Type B pancreatic cell (in vitro differentiated cells): ENCODE measurements at regions not wholly inside any gene's neighbourhood (a gene's known extent, or its start where the extent isn't known, plus 50 kb on each side); places are given as distances from the start of the nearest gene placed in this dataset.

Source experiments
- DNase-seq: peaks from one replicate; pipeline ENCODE4 v3.0.0; 2021; ENCODE audit warnings: mixed read lengths; ENCODE audit not compliant: unreplicated experiment; ENCODE audit errors: extremely low spot score
- H3K27ac Mint-ChIP-seq: 2 replicates; pipeline ENCODE4 v1.8.0; 2021; ENCODE audit warnings: mild to moderate bottlenecking, mixed read lengths
- H3K27me3 Mint-ChIP-seq: 2 replicates; pipeline ENCODE4 v1.8.0; 2021; ENCODE audit warnings: mixed read lengths
- H3K36me3 Mint-ChIP-seq: 2 replicates; pipeline ENCODE4 v1.8.0; 2021; ENCODE audit warnings: mixed read lengths
- H3K4me1 Mint-ChIP-seq: one replicate; pipeline ENCODE4 v1.8.0; 2021; ENCODE audit warnings: mixed read lengths; ENCODE audit not compliant: unreplicated experiment
- H3K4me3 Mint-ChIP-seq: 2 replicates; pipeline ENCODE4 v1.8.0; 2021; ENCODE audit warnings: mild to moderate bottlenecking, mixed read lengths
- H3K9me3 Mint-ChIP-seq: 2 replicates; pipeline ENCODE4 v1.8.0; 2021; ENCODE audit warnings: mixed read lengths
- TF ChIP-seq, protein P1 (sequence below): fragments of 200-600 bp; sonication (generic); conservative IDR thresholded peaks from 2 replicates; pipeline ENCODE4 v1.5.0; 2021; ENCODE audit warnings: antibody characterized with exemption, mild to moderate bottlenecking

DNA sequence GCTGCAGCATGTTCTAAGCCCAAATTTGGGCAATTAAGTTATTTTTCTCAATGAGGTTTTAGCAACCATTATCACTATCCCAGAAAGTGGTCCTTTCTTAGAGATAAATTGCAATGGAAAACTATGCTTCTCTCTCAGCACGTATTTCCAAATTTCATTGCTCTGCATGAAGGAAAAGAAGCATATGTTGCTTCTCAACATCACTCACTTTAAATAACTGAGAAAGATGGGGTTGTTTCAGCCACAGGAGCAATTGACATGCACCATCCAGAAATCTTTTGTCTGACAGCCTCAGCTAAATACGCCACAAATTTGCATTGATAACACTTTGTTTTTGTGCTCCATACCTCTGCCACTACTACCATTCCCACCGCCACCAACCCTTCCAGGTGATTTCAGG lies 157.6 kb upstream of the PKN2 start:
- H3K27me3 Mint-ChIP-seq, result no peaks in the 10 kb centered on the region
- H3K36me3 Mint-ChIP-seq, result no peaks in the 10 kb centered on the region
- H3K4me3 Mint-ChIP-seq, result no peak overlapping the region
- no peaks in the 10 kb centered on the region for H3K9me3 Mint-ChIP-seq
- no peaks in the 10 kb centered on the region for H3K4me1 Mint-ChIP-seq
- no peak for DNase-seq
- TF ChIP-seq, protein P1, sequence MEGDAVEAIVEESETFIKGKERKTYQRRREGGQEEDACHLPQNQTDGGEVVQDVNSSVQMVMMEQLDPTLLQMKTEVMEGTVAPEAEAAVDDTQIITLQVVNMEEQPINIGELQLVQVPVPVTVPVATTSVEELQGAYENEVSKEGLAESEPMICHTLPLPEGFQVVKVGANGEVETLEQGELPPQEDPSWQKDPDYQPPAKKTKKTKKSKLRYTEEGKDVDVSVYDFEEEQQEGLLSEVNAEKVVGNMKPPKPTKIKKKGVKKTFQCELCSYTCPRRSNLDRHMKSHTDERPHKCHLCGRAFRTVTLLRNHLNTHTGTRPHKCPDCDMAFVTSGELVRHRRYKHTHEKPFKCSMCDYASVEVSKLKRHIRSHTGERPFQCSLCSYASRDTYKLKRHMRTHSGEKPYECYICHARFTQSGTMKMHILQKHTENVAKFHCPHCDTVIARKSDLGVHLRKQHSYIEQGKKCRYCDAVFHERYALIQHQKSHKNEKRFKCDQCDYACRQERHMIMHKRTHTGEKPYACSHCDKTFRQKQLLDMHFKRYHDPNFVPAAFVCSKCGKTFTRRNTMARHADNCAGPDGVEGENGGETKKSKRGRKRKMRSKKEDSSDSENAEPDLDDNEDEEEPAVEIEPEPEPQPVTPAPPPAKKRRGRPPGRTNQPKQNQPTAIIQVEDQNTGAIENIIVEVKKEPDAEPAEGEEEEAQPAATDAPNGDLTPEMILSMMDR, result no peak
- H3K27ac Mint-ChIP-seq, result no peak overlapping the region

DNA sequence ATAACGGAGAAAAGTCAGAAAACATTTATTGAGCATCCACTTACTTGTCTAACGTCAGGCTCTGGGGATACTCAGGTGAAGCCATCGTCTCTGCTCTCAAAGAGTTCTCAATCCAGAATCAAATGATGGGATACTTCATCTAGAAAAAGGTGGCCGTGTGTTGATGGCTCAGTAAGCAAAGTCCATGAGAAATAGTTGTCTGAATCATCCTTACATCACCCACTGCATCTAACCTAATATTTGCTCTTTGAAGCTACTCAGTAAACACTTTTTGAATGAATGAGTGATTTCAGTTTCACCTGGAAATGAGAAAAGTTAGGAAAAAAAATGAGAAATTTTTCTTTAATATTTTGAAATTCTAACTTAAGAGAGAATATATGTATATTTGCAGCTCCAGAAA lies 155.3 kb upstream of the PKN2 start:
- Mint-ChIP-seq H3K27ac (no peak overlapping the region), H3K4me3 (no peak overlapping the region), H3K9me3 (no peaks in the 10 kb centered on the region), H3K36me3 (no peaks in the 10 kb centered on the region), H3K4me1 (no peaks in the 10 kb centered on the region), H3K27me3 (no peaks in the 10 kb centered on the region)
- no peak for DNase-seq
- TF ChIP-seq, protein P1, result no peak

DNA sequence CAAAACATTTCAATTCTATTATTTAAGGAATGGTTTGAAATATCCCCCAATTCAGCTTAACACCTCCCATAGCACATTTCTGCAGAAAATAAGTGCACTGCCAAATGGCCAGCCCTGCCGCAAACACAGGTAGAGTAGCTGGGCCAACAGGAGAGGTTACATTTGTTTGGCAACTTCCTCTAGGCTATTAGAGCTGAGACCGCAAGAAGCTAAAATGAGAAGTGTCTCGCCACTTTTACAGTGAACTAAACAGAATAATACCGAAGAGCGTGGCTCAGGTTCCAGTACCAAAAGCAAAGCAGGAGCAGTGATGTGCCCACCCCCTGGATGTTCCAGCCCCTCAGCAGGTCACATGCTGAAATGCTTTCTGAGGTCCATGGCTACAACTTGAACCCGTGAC lies 154.5 kb upstream of the PKN2 start:
- H3K27me3 Mint-ChIP-seq, result no peaks in the 10 kb centered on the region
- DNase-seq, result no peak

DNA sequence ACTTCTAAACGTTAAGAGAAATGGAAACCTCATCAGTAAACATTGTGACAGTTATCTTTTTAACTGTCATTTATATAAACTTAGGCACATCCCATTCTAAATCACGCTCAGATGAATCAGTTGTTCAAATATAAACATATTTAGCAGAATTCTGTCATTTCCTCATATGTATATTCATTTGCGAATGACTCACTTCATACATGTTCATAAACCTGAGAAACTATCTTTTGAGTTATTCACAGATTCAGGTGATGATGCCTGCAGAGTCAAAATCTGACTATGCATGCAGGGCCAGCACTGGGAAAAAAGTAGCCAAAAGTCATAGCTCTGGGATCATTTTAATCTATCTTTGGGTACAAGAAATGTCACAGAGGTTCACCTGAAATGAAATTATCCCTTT lies 153.8 kb upstream of the PKN2 start:
- Mint-ChIP-seq H3K4me1 (no peaks in the 10 kb centered on the region), H3K9me3 (no peaks in the 10 kb centered on the region), H3K27me3 (no peaks in the 10 kb centered on the region), H3K27ac (no peak overlapping the region), H3K4me3 (no peak overlapping the region), H3K36me3 (no peaks in the 10 kb centered on the region)
- TF ChIP-seq, protein P1, result no peak
- DNase-seq, result no peak

More for the DNA sequence above, 154.5 kb upstream of the PKN2 start:
- Mint-ChIP-seq H3K4me1 (no peaks in the 10 kb centered on the region), H3K27ac (no peak overlapping the region), H3K4me3 (no peak overlapping the region), H3K9me3 (no peaks in the 10 kb centered on the region), H3K36me3 (no peaks in the 10 kb centered on the region)
- TF ChIP-seq, protein P1, result no peak

DNA sequence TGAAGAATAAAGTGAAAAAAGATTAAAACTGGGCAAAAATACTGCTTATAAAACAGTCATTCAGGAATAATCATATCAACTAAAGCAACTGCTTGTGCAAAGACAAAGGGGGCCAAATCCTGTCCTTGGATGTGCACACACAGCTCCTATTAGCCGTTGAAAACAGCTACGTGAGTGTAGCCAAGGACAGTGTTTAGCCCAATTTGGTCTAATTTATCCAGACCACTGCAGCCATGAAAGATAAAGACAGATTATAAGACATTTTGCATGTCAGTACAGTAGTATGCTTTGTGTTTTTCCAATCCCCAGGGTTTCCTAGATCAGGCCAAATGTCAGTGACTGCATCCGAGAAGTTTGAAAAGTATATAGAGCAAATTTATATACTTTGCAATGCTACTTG lies 146.3 kb upstream of the PKN2 start:
- Mint-ChIP-seq H3K9me3 (no peaks in the 10 kb centered on the region), H3K4me1 (no peaks in the 10 kb centered on the region), H3K27ac (no peak overlapping the region), H3K4me3 (no peak overlapping the region), H3K36me3 (no peaks in the 10 kb centered on the region), H3K27me3 (no peaks in the 10 kb centered on the region)
- TF ChIP-seq, protein P1, result no peak
- DNase-seq, result no peak
